HG02678 (cell line): ENCODE measurements at regions not wholly inside any gene's neighbourhood (a gene's known extent, or its start where the extent isn't known, plus 50 kb on each side); places are given as distances from the start of the nearest gene placed in this dataset.

Experiments
- ATAC-seq: cut with Tn5 transposase; IDR thresholded peaks from one replicate; pipeline ENCODE4 v1.9.1; 2021; ENCODE audit warnings: mild to moderate bottlenecking, moderate library complexity; ENCODE audit not compliant: unreplicated experiment

DNA sequence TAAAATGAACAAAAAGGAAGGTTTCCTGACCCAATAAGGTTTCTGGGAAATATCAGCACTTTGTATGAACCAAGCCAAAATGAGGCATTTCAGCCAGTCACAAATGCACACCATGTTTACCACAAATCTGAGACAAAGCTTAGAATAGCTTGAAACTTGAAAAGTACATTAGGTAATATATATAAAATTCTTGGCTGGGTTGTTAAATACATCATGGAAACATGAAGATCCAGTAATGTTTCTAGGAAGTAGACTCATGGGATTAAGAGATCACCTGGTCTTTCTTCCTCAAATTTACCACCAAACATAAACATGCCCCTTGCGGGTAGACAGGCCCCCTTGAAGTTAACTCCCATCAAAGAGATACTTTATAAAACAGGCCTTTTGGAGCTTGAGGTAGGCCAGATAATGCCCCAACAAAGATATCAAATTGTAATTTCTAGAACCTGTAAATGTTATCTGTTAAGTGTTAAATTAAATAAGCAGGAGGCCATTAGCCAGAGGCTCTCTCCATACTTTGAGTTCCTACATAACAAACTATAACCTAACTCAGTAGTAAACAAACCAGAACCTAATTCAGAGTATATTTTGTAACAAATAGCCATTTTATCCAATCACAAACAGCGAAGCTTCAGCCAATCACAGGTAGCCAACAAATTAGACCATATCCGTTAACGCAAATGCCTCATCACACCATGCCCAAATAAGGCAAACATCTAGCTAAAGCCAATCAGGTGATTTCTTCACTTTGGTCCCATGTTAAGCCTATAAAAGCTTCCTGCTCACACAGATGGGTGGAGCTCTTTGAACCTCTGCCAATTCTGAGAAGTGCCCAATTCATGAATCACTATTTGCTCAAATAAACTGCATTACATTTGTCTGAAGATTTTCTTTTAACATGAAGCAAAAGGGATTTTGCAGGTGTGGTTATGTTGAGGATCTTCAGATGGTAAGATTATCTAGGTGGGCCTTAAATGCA, 127.9 kb upstream of the TARS1 start:
- ATAC-seq, result no peak

DNA sequence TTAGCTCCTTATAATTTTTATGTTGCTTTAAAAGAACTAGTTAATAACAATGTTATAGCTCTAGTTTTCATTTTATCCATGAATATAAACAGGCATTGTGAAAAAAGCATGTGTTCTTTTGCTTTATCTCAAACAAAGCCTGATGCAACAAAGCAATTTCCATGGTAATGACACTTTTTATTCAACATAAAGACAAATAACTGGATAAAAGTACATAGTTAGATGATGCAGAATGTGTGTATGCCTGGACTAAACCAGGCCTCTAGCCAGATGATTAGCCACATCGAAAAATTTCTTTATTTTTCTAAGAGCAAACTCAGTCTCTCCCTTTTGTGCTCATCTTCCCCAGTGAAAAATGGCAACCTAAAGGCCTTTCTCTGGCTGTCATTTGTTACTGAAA, 125.6 kb upstream of the TARS1 start:
- ATAC-seq, result no peak

GRCh38 chr5:33316773-33317172, 124.0 kb upstream of the TARS1 start:
- no peak for ATAC-seq

DNA sequence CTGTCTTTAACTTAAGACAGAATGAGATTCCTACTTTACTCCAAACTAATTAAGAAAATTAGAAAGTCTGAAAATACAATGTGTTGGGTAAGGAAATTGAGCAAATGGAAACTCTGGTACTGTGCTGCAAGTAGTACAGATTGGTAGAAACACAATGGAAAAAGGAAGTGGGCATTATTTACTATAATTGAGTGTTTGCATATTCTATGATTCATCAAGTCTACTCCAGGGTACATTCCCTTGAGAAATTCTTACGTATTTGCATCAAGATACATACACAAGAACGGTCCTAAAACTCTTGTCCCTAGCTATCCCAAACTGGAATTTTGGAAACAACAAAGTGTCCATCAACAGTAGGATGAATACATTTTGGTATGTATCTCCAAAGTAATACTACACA, 123.5 kb upstream of the TARS1 start:
- ATAC-seq, result no peak

GRCh38 chr5:33319151-33319550, 121.6 kb upstream of the TARS1 start:
- ATAC-seq, result no peak

DNA sequence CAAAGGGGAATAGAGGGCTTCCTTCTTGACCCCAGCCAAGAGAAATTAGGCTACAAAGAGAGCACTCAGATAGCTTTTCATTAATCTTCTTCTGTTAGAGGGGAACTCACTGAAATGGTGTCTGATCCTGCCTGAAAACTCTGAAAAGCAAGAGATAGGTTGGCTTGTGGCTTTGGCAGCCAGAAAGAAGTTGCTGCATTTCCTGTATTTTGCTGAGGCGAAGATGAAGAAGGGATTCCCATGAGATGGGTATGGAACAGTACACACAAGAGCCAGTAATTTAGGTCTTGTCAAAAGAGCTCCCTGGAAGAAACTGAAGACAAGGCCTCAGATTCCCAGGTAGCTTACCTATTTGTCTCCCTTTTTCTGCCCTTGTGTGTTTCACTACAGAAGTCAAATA, 120.9 kb upstream of the TARS1 start:
- ATAC-seq, result no peak

- ATAC-seq, result no peak
Observed at GRCh38 chr5:33321026-33321425, 119.7 kb upstream of the TARS1 start.

GRCh38 chr5:33322632-33323031, 118.1 kb upstream of the TARS1 start:
- ATAC-seq, result no peak

DNA sequence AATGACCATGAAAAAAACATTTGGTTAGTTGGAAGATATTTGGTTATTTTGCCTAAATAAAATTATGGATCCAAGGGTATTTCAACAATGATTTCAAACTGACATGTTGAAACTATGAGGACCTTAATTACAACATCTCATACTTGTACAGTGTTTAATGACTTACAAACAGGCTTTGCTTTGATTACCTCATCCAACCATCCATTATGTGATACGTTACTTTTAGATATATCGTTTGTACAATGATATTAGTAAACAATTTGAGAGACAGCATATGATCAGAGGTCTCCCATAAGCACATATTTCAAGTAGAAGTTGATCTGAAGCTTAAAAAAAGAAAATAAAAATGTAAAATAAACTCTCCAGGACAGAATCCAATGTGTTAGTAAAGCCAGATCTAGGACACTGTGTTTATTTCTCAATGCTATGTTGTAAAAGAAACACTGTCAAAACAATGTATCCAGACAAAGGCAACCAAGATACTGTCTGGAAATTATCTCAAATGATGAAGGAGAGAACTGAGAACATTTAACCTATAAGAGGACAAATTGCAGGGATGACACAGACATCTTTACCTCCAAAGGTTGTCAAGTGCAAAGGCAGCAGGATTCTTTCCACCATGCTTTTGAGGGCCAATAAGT, 116.0 kb upstream of the TARS1 start:
- no peak for ATAC-seq

GRCh38 chr5:33328818-33329217, 111.9 kb upstream of the TARS1 start:
- no peak for ATAC-seq

GRCh38 chr5:33329891-33330290, 110.9 kb upstream of the TARS1 start:
- ATAC-seq, result no peak

GRCh38 chr5:33330426-33330825, 110.3 kb upstream of the TARS1 start:
- no peak for ATAC-seq

GRCh38 chr5:33330992-33331391, 109.8 kb upstream of the TARS1 start:
- ATAC-seq, result no peak

DNA sequence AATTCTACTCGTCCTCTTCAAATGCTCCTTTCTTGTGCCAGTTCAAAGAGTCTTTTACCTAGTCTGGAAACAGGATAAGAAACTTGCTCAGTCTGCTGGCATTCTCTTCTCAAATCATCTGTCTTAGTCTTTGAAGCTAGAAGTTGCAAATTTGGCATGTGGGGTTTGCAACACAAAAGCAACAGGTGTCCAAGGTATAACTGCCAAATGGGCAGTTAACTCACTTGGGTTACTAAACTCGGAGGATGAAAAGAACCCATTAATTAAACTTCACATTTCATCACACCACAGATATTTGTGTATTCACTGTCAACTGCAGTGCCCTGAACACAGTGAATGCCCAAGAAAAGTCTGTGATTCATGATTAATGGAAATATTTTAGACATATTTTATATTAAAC, 108.0 kb upstream of the TARS1 start:
- ATAC-seq, result no peak

DNA sequence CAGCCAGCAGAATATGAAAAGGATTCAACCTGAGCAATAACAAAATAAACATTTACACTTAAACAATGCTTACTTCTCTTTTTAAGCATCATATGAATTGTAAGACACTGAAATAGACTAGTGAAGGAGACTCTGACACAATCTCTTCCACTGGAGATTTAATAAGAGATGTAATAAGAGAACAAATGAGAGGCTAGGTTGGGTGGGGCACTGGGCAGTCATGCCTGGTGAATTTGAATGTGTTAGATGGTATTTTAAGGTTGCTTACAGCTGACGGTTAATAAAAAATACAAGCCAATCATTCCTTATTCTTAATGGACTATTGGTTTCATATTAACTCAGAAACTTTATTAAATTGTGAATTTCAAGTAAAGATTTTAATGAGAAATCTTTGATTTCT, 105.9 kb upstream of the TARS1 start:
- ATAC-seq, result no peak

DNA sequence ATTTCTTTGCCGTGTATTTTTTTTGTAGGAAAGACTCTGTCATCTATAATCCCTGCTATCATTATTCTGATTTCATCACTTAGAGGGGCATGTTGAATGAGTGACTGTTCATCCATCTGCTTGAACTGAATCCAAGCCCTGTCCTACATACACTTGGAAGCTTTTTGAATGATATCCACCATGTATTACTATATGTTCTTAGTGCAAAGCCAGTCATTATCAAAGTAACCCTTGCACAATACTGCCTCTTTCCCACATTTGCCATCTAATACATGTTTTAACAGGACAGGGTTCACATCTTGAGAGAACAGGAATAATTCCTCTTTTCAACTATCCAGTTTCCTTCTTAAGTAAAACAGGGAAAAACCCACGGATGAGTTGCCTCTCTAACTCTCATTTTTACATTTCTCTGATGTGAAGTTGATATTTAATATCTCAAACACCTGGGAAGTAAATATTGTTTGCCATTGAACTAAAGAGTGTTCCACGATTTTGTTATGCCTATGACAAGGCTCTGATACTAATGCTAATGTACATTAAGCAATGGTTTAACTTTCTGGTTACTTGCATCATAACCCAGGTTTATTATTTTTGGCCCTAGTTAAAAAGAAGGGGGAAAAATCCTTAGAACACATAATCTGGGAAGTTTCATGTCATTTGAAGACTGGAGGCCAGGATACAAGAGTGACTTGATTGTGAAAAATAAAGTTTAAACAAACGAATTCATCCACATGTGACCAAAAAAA, 103.7 kb upstream of the TARS1 start:
- no peak for ATAC-seq

- no peak for ATAC-seq
Observed at GRCh38 chr5:33337637-33337992, 103.2 kb upstream of the TARS1 start.

GRCh38 chr5:33338336-33339110, 102.2 kb upstream of the TARS1 start:
- ATAC-seq, result no peak

GRCh38 chr5:33339413-33339812, 101.4 kb upstream of the TARS1 start:
- ATAC-seq, result no peak

- no peak for ATAC-seq
Observed at GRCh38 chr5:33340195-33340594, 100.6 kb upstream of the TARS1 start.

DNA sequence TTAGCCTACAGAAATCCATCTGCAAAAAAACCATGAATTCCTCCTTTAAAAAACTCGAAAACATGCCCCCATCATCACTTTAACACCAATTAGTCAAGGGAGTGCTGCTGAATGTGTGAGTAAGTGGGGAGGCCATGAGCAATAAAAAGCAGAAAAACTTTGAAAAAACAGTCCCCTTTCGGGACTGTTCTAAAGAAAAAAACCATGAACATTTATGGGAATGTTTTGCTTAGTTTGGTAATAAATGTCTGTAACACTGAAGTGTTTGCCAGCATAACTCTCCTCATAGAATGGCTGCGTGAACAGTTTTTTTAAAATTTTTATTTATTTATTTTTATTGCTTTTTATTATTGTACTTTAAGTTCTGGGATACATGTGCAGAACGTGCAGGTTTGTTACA, 99.4 kb upstream of the TARS1 start:
- no peak for ATAC-seq
